ENCODE measurements at regions not wholly inside any gene's neighbourhood (a gene's known extent, or its start where the extent isn't known, plus 50 kb on each side); places are given as distances from the start of the nearest gene placed in this dataset.

DNA sequence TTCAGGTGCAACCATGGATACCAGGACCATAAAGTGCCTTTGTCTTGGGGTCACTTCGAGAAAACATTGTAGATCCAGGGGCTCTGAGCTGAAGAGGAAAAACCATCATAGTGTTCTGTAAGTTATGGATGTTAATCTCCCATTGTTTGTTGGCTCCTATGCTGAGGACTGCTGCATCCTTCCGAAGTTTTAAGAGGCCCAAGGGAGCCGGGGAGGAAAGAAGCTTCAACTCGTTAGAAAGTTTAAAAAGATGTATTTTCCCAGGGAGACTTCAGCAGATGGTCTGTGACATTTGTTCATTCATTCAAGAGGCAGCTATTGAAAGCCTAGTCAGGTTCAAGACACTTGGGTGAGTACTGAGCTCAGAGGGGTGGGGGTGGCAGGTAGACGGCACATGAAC is 378.8 kb upstream of the TBX3 start:
- no peaks in the 10 kb centered on the region for H3K9me3 ChIP-seq
- in situ Hi-C loops (cut with MboI; ENCODE audit: low sequenced_read_pairs in 4 of 4) (no loop called here), intact Hi-C loops (cut with DNase I; ENCODE audit: low total_unique reads) (no loop called here)
- no peak overlapping the region for H3K4me3 ChIP-seq
- DNase-seq: no peak
- no peak overlapping the region for H3K27ac ChIP-seq
- no peak for TF ChIP-seq CTCF (IDR thresholded peaks at IDR 0.05 in 4 of 5, conservative IDR thresholded peaks at IDR 0.05 in 1 of 5)
- TF ChIP-seq POLR2A (IDR thresholded peaks at IDR 0.05): no peak
- H3K27me3 ChIP-seq: no peaks in the 10 kb centered on the region
- H3K36me3 ChIP-seq: no peaks in the 10 kb centered on the region
- H3K4me1 ChIP-seq: no peaks in the 10 kb centered on the region
- ATAC-seq: no peak

DNA sequence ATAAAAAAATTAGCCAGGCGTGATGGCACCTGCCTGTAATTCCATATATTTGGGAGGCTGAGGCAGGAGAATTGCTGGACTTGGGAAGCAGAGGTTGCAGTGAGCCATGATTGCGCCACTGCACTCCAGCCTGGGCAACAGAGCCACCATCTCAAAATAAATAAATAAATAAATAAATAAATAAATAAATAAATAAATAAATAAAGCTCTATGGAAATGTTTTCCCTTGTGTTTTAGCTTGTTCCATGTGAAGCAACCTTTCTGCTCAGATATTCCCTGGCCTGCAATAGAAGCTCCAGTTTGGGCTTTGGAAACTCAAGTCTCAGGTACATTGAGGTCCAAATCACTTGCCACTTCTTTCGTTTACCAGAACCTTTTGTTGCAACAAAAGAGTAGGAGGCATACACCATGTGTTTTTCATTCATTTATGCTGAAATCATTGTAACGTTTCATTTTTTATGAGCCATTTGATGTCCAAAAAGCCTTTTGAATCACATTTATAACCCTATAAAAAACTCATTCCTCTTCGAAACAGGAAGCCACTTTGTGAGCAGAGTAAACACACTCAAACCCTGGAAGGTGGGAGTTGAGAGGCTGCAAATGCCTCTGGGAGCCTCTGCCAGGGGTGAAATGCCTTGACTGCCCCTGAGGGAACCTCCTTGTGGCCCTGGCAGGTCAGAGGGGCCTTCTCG is 376.6 kb upstream of the TBX3 start:
- Histone ChIP-seq H3K27ac (no peak overlapping the region), H3K36me3 (no peaks in the 10 kb centered on the region), H3K4me3 (no peak overlapping the region), H3K4me1 (no peaks in the 10 kb centered on the region), H3K27me3 (no peaks in the 10 kb centered on the region), H3K9me3 (no peaks in the 10 kb centered on the region)
- intact Hi-C loops (cut with DNase I; ENCODE audit: low total_unique reads): no loop called here
- TF ChIP-seq CTCF (IDR thresholded peaks at IDR 0.05 in 4 of 5, conservative IDR thresholded peaks at IDR 0.05 in 1 of 5) (no peak), POLR2A (IDR thresholded peaks at IDR 0.05) (no peak)
- in situ Hi-C loops (cut with MboI; ENCODE audit: low sequenced_read_pairs in 4 of 4): no loop called here
- ATAC-seq (no peak), DNase-seq (no peak)

DNA sequence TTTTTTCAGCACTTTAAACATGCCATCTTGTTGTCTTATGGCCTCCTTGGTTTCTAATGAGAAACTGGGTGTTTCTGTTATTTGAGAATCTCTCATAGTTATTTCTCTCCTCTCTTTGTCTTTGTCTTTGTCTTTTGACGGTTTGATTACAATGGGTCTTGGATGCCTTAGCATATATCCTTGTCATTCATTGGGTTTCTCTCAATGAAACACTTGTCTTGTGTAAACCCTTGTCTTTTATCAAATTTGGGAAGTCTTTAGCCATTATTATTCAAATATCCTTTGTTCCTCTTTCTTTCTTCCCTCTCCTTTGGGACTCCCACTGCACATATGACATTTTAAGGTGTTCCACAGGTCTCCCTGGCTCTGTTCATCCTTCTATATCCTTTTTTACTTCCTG is 373.5 kb upstream of the TBX3 start:
- DNase-seq (no peak), ATAC-seq (no peak)
- Histone ChIP-seq H3K27ac (no peak overlapping the region), H3K4me3 (no peak overlapping the region), H3K36me3 (no peaks in the 10 kb centered on the region), H3K9me3 (no peaks in the 10 kb centered on the region), H3K4me1 (no peaks in the 10 kb centered on the region), H3K27me3 (no peaks in the 10 kb centered on the region)
- TF ChIP-seq CTCF (IDR thresholded peaks at IDR 0.05 in 4 of 5, conservative IDR thresholded peaks at IDR 0.05 in 1 of 5) (no peak), POLR2A (IDR thresholded peaks at IDR 0.05) (no peak)
- intact Hi-C loops (cut with DNase I; ENCODE audit: low total_unique reads): no loop called here
- in situ Hi-C loops (cut with MboI; ENCODE audit: low sequenced_read_pairs in 4 of 4): no loop called here

- no peak for DNase-seq
- in situ Hi-C loops (cut with MboI; ENCODE audit: low sequenced_read_pairs in 4 of 4): no loop called here
- no peaks in the 10 kb centered on the region for H3K27me3 ChIP-seq
- H3K4me1 ChIP-seq: no peaks in the 10 kb centered on the region
- no peak for TF ChIP-seq POLR2A (IDR thresholded peaks at IDR 0.05)
- no peak for TF ChIP-seq CTCF (IDR thresholded peaks at IDR 0.05 in 4 of 5, conservative IDR thresholded peaks at IDR 0.05 in 1 of 5)
- H3K36me3 ChIP-seq: no peaks in the 10 kb centered on the region
- H3K4me3 ChIP-seq: no peak overlapping the region
- intact Hi-C loops (cut with DNase I; ENCODE audit: low total_unique reads): no loop called here
- no peak for ATAC-seq
- no peak overlapping the region for H3K27ac ChIP-seq
- H3K9me3 ChIP-seq: no peaks in the 10 kb centered on the region
Observed at GRCh38 chr12:115051378-115051777, 367.4 kb upstream of the TBX3 start.

DNA sequence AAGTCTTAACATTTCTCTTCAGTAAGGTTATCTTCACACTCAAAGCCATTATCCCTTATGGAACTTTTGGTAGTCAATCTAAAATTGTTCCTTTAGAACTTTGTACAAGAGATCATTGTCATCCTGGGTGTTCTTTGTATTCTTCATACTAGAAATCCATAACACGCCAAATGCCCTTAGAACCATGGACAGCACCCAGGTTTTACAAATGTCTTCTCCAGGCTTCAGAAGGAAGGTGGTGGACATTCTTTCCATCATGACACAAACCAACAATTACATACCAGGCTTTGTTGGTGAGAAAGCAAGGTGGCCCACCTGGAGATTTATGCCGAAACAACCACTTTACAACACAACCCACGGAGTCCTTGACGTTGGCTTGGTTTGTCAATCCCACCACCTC is 365.6 kb upstream of the TBX3 start:
- Histone ChIP-seq H3K27me3 (no peaks in the 10 kb centered on the region), H3K36me3 (no peaks in the 10 kb centered on the region), H3K27ac (no peak overlapping the region), H3K4me1 (no peaks in the 10 kb centered on the region), H3K4me3 (no peak overlapping the region), H3K9me3 (no peaks in the 10 kb centered on the region)
- in situ Hi-C loops (cut with MboI; ENCODE audit: low sequenced_read_pairs in 4 of 4) (no loop called here), intact Hi-C loops (cut with DNase I; ENCODE audit: low total_unique reads) (no loop called here)
- no peak for DNase-seq
- TF ChIP-seq POLR2A (IDR thresholded peaks at IDR 0.05) (no peak), CTCF (IDR thresholded peaks at IDR 0.05 in 4 of 5, conservative IDR thresholded peaks at IDR 0.05 in 1 of 5) (no peak)
- ATAC-seq: no peak

Measured in gastrocnemius medialis (tissue), 4 donors.